HEK293T (cell line): ENCODE measurements at regions not wholly inside any gene's neighbourhood (a gene's known extent, or its start where the extent isn't known, plus 50 kb on each side); places are given as distances from the start of the nearest gene placed in this dataset.

Experiments
- CTCF ChIA-PET: fragments of 350-600 bp; formaldehyde crosslinking; extraction: SDS; loops from one replicate; lab custom pipeline; 2021; ENCODE audit warnings: antibody characterized with exemption, inconsistent platforms; lab: Yijun Ruan, JAX
- POLR2A ChIA-PET: fragments of 350-600 bp; formaldehyde crosslinking; extraction: SDS; loops from one replicate; lab custom pipeline; 2020; ENCODE audit warnings: antibody characterized with exemption, inconsistent platforms; lab: Yijun Ruan, JAX
- DNase-seq: peaks from one replicate; pipeline ENCODE4 v3.0.0; 2012; ENCODE audit warnings: mixed read lengths; ENCODE audit errors: extremely low spot score
- ARNT ChIP-seq: fragments of 450-650 bp; IDR thresholded peaks from 2 replicates; pipeline ENCODE4 v1.6.1; 2017; ENCODE audit warnings: mild to moderate bottlenecking
- BHLHE40 ChIP-seq: fragments of 450-650 bp; IDR thresholded peaks from 2 replicates; pipeline ENCODE4 v1.6.1; 2016; ENCODE audit warnings: mild to moderate bottlenecking, moderate library complexity, borderline replicate concordance
- CTBP1 ChIP-seq: fragments of 450-650 bp; IDR thresholded peaks from 2 replicates; pipeline ENCODE4 v1.6.1; 2016; ENCODE audit warnings: borderline replicate concordance
- ELF4 ChIP-seq: fragments of 450-650 bp; IDR thresholded peaks from 2 replicates; pipeline ENCODE4 v1.6.1; 2017; ENCODE audit warnings: antibody characterized with exemption
- FOXA1 ChIP-seq: fragments of 450-650 bp; IDR thresholded peaks from 2 replicates; pipeline ENCODE4 v1.6.1; 2016; ENCODE audit warnings: mild to moderate bottlenecking
- FOXK2 ChIP-seq: fragments of 450-650 bp; IDR thresholded peaks from 2 replicates; pipeline ENCODE4 v1.6.1; 2016; ENCODE audit warnings: mild to moderate bottlenecking
- FOXM1 ChIP-seq: fragments of 450-650 bp; IDR thresholded peaks from 2 replicates; pipeline ENCODE4 v1.6.1; 2017; ENCODE audit warnings: mild to moderate bottlenecking, borderline replicate concordance
- HDGF ChIP-seq: fragments of 450-650 bp; IDR thresholded peaks from 2 replicates; pipeline ENCODE4 v1.6.1; 2017; ENCODE audit warnings: antibody characterized with exemption, borderline replicate concordance
- L3MBTL2 ChIP-seq: fragments of 450-650 bp; conservative IDR thresholded peaks from 2 replicates; pipeline ENCODE4 v1.6.1; 2016; ENCODE audit warnings: mild to moderate bottlenecking
- LEF1 ChIP-seq: fragments of 450-650 bp; IDR thresholded peaks from 2 replicates; pipeline ENCODE4 v1.6.1; 2017; ENCODE audit warnings: mild to moderate bottlenecking, borderline replicate concordance
- NFRKB ChIP-seq: fragments of 450-650 bp; IDR thresholded peaks from 2 replicates; pipeline ENCODE4 v1.6.1; 2016; ENCODE audit warnings: mild to moderate bottlenecking, moderate library complexity
- SP1 ChIP-seq: fragments of 450-650 bp; IDR thresholded peaks from 2 replicates; pipeline ENCODE4 v1.6.1; 2017
- SUZ12 ChIP-seq: fragments of 450-650 bp; IDR thresholded peaks from 2 replicates; pipeline ENCODE4 v1.6.1; 2016; ENCODE audit warnings: mild to moderate bottlenecking
- TARDBP ChIP-seq: fragments of 450-650 bp; IDR thresholded peaks from 2 replicates; pipeline ENCODE4 v1.6.1; 2016
- ZNF384 ChIP-seq: fragments of 450-650 bp; IDR thresholded peaks from 2 replicates; pipeline ENCODE4 v1.6.1; 2016
- TF ChIP-seq, protein P1 (sequence below): fragments of 450-650 bp; IDR thresholded peaks from 2 replicates; pipeline ENCODE4 v1.6.1; 2016

DNA sequence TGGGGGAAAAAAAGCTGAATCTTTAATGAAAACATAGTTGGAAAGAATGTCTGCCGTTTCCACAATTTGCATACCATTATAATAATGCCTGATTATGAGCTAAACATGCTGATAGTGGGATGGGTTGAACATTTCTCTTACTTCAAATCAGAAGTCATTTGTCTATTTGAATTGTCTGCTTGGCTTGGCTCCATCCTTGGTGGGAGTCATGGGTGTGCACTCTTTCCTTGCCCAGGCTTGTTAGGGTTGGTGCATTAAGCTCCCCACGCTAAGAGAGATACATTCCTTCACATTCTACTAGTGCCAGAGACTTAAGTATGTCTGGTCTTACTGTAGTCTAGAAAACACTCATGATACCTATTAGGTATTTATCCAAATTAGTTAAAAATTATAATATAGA is 121.4 kb upstream of the RARB start:
- TF ChIP-seq SP1: no peak
- no peak for TF ChIP-seq SUZ12
- no peak for TF ChIP-seq LEF1
- no peak for DNase-seq
- ChIA-PET POLR2A (no interaction called here), CTCF (no interaction called here)

DNA sequence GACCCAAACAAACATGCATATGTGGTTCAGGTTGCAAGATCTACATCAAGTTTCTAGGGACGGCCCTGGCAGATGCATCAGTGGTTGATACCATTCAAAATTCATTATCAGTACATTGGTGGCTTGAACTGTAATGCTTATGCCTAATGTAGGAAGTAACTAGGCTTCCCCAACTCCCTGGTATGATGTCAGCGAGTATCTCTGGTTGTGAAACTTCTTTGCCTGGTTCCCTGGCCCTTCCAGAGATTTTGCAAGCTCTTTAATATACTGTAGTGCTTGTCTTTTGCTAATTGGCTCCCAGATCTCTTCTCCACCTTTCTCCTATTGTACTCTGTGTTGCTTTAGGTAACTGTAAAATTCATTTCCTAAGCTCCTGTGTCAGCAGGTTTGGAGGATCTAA is 114.8 kb upstream of the RARB start:
- POLR2A ChIA-PET: no interaction called here
- CTCF ChIA-PET: no interaction called here
- TF ChIP-seq SP1: no peak
- no peak for TF ChIP-seq SUZ12
- TF ChIP-seq, protein P1, sequence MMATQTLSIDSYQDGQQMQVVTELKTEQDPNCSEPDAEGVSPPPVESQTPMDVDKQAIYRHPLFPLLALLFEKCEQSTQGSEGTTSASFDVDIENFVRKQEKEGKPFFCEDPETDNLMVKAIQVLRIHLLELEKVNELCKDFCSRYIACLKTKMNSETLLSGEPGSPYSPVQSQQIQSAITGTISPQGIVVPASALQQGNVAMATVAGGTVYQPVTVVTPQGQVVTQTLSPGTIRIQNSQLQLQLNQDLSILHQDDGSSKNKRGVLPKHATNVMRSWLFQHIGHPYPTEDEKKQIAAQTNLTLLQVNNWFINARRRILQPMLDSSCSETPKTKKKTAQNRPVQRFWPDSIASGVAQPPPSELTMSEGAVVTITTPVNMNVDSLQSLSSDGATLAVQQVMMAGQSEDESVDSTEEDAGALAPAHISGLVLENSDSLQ: no peak
- TF ChIP-seq NFRKB: no peak
- no peak for TF ChIP-seq ELF4
- TF ChIP-seq ARNT: no peak
- TF ChIP-seq FOXA1: no peak
- no peak for TF ChIP-seq ZNF384
- TF ChIP-seq CTBP1: no peak
- TF ChIP-seq LEF1: no peak
- no peak for DNase-seq

DNA sequence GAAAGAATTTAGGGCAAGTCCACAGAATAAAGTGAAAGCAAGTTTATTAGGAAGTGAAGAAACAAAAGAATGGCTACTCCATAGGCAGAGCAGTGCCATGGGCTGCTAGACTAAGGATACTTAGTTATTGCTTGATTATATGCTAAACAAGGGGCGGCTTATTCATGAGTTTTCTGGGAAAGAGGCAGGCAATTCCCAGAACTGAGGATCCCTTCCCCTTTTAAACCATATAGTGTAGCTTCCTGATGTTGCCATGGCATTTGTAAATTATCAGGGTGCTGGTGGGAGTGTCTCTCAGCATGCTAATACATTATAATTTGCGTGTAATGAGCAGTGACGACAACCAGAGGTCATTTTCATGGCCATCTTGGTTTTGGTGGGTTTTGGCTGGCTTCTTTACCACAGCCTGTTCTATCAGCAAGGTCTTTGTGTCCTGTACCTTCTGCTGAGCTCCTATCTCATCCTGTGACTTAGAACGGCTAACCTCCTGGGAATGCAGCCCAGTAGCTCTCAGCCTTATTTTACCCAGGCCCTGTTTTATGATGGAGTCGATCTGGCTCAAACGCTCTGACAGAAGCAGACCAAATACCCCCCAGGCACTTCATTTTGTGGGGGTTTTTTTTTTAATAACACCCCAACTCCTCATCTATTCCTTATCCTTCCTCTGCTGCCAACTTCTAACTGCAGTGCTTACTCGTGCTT is 103.0 kb upstream of the RARB start:
- POLR2A ChIA-PET: no interaction called here
- TF ChIP-seq BHLHE40: no peak
- no peak for TF ChIP-seq LEF1
- CTCF ChIA-PET: interaction anchor here (0.7 kb wide), 1 partner anchor 58 kb away, joined by 7 read pairs; no protein-coding TSS in a partner anchor
- no peak for DNase-seq

DNA sequence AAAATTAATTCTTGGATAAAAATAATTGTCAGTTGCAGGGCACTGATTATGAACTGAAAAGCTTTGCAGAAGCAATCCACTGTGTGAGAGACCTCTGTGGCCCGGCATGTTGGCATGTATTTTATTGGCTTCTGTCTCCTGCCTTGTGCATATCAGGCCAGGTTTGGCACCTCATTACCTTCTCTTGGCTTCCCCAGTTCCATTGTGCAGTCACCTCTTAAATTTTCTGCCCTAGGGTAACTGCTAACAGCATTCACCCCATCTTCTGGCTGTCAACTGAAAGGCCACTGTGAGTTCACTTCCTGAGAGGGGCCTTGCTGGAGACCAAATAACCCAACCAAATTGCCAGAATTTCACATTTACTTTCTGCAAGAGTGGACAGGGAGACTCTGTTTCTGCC is 92.7 kb upstream of the RARB start:
- ChIA-PET POLR2A (no interaction called here), CTCF (no interaction called here)
- TF ChIP-seq FOXM1 (no peak), LEF1 (no peak), SUZ12 (no peak), ARNT (no peak), ELF4 (no peak)
- no peak for DNase-seq

DNA sequence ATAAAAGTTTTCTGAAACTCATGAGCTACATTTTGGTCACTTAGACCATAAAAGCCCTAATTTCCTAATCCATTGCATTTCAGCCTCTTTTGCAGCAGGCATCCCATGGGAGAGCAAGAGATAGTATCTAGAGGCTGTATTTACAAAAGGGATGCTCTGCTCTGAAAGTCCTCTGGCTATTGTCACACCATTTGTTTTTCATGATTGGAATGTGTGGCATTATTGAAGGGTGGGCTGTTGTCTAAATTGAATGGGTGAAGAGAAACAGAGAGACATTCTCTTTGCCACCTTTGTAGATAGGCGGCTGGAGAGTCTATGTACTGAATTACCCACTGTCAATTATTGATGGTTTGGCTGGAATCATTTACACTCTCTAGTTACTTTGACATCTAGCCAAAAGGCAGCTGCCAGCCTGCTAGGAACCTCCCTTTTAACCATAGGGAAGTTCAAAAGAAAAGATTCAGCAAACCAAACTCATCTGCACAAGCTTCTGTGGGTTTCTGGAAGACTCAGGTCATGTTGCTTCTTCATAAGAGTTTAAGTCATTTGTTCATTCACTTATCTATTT is 89.8 kb upstream of the RARB start:
- ChIA-PET POLR2A (no interaction called here), CTCF (no interaction called here)
- TF ChIP-seq L3MBTL2: no peak
- TF ChIP-seq FOXK2: no peak
- no peak for TF ChIP-seq ARNT
- TF ChIP-seq NFRKB: no peak
- no peak for TF ChIP-seq SP1
- no peak for TF ChIP-seq LEF1
- TF ChIP-seq CTBP1: no peak
- no peak for TF ChIP-seq TARDBP
- TF ChIP-seq ZNF384: no peak
- TF ChIP-seq ELF4: no peak
- no peak for TF ChIP-seq FOXA1
- no peak for TF ChIP-seq SUZ12
- no peak for TF ChIP-seq BHLHE40
- no peak for TF ChIP-seq HDGF
- DNase-seq: no peak

DNA sequence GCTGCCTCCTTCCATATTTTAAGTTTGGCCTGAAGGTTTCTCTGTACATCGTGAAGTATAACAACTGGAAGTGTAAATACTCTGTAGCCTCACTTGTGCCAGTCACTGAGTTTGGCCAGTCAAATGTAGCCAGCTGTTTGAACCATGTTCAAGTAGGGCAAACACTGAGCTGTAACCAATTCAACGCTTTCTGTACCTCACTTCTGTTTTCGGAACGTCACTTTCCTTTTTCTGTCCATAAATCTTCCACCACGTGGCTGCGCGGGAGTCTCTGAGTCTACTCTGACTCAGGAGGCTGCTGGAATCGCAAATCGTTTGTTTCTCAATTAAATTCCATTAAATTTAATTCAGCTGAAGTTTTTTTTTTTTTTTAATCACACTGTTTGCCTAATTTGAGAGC is 88.8 kb upstream of the RARB start:
- ChIA-PET CTCF (no interaction called here), POLR2A (no interaction called here)
- no peak for DNase-seq
- TF ChIP-seq CTBP1: no peak
- no peak for TF ChIP-seq FOXK2
- TF ChIP-seq BHLHE40: no peak
- TF ChIP-seq, protein P1: peak; percentile 44
- no peak for TF ChIP-seq ARNT
- TF ChIP-seq NFRKB: no peak

DNA sequence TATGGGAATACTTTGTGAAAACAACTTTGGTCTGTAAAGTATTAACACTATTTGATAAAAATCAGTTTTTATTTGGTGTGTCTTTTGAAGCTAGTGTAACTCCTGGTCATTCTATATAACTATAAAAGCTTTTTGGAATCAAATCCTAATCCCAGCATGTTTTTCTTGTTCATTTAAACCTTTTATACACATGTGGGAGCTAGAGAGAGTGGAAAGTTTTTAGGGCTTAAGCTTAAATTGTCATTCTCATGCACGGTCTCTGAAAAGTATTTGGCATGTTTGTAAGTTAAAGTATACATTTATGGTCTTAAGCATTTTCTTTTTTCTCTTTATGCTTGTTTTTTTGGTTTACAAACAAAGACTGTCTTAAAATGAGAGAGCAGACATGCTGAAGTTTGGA is 83.4 kb upstream of the RARB start:
- ChIA-PET CTCF (no interaction called here), POLR2A (no interaction called here)
- TF ChIP-seq SP1: no peak
- no peak for TF ChIP-seq SUZ12
- no peak for TF ChIP-seq HDGF
- no peak for TF ChIP-seq ARNT
- no peak for TF ChIP-seq FOXM1
- no peak for DNase-seq

DNA sequence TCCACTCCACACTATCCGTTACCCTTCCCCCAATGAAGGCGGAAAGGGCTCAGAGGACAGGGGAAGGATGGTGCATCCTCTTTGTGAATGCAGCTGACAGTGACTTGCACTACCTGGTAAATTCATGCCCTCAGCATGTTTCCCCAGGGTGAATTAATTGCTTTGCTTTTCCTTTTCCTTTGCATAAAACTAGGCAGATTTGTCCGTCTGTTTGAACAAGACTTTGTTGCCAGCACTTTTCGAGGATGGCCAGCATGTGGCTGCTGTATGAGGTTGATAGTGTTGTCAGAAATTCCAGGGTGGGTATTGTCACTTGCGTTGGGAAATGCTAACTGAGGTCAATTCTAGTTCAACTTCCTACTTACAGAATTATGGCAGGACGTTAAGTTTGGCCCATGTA is 79.0 kb upstream of the RARB start:
- ChIA-PET CTCF (no interaction called here), POLR2A (no interaction called here)
- no peak for DNase-seq
- TF ChIP-seq HDGF (no peak), ARNT (no peak), SUZ12 (no peak), LEF1 (no peak), L3MBTL2 (no peak), FOXK2 (no peak), FOXM1 (no peak), ZNF384 (no peak)
- TF ChIP-seq, protein P1: no peak
